Stimulated activated naive CD8-positive, alpha-beta T cell treated with anti-CD3 and anti-CD28 coated beads, Interleukin-15, Interleukin-2, amounts not matched to agents 100 U/mL and 50 U/mL, for 24 hours (primary cell): ENCODE measurements at regions not wholly inside any gene's neighbourhood (a gene's known extent, or its start where the extent isn't known, plus 50 kb on each side); places are given as distances from the start of the nearest gene placed in this dataset.

Source experiments
- ATAC-seq: fragments of 150-1000 bp; cut with Tn5 transposase; one replicate; pipeline ENCODE4 v1.10.0; 2021
- DNase-seq: peaks from one replicate; pipeline ENCODE4 v3.0.0; 2021

DNA sequence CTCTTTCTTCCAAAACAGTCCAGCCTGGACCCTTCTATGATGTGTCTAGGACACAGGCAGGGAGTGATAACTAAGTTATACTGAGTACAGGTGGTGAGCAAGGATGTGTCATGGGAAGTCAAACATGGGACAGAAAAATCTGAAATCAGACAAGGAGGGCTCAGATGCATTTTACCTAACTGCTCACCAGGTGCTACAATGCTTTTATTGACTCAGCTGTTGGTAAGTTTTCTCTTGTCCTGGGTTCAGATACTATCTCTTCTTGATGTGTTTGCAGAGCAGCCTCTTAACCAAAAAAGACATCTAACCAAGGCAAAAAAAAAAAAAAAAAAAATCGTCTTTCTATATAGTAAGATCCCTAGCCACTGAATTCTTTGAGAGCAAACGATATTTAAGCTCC is 378.6 kb downstream of the VPS13C start:
- DNase-seq (no peak), ATAC-seq (no peak)

DNA sequence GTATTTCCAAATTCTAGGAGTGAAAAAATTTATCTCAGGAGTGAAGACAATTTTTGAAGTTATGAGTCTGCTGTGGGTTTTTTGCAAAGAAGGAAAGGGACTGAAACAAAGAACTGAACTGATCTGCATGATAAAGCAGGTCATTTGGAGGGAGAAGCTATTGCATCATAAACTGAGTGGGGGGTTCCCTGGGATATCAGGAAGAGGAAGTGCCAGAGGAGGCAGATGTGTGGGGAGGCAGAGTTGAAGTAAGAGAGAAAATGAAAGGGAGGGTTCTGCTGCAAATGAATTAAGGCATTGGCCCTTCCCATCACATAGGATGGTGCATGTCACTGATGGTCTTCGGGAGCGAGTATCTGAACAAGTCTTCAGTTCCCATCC is 379.2 kb downstream of the VPS13C start:
- no peak for DNase-seq
- no peak for ATAC-seq

DNA sequence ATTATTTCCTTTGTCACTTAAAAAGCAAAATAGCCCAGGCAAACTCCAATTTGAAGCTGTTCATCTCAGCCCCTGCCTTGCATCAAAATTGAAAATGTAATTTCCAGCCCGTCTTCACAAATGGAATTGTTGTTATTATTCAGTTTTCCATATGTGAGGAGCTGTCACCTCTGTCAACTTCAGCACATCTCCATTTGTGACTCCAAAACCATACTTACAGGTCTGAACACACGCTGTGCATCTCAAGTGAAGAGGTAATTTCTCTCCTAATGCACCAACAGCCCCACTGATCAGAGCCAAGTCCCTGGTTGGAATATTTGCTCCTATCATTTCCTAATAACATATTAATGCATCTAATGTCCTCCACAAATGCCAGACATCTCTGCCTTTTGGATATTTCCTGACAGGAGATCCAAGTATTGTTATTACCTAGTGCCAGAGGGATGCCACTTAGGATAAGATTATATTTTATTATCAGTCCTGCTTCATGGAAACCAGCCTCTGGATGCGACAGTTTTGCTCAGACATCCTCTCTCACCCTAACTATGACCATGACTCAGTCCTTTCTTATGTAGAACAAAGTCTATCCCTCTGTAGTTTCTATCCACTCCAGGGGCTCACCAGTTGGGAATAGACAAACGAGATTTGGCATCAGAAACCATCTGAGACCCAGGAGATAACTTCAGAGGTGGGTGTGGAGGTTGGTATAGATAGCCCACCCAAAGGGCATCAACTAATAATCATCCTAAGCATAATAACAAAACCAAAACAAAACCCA is 379.8 kb downstream of the VPS13C start:
- no peak for DNase-seq
- no peak for ATAC-seq

DNA sequence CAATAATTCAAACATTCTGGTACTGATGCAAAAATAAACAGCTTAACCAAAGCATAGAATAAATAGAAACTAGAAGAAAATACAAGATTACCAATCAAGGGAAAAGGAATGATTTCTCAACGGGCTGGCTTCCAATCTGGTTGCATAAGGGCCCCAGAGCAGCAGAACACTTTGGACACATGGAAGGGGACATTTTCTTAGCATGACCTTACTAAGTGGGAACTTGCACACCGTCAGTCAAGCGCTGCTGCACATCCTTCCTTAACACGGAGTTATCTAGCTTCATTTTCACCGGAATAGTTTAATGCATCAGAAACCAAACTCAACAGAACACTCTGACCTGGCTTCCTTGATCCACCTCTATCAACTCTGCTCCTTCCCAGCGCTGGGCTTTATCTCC is 388.5 kb downstream of the VPS13C start:
- ATAC-seq (no peak), DNase-seq (no peak)

DNA sequence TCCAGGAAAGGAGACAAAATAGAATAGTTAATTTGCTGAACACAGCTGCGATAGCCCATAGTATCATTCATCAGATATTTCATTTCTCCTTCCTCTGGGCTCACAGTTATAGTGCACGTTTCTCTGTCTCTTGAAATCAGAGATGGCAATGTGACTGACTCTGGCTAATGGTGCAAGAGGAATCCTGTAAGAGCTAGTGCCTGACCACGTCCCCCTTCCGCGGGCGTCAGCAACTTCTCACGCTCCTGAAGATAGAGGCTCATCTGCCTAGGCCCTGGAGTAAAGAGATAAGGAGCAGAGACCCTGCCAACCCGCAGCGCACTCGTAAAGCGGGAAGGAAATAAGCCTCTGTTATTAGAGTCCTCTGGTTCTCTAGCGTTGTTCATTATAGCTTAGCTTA is 391.8 kb downstream of the VPS13C start:
- no peak for ATAC-seq
- DNase-seq: no peak

DNA sequence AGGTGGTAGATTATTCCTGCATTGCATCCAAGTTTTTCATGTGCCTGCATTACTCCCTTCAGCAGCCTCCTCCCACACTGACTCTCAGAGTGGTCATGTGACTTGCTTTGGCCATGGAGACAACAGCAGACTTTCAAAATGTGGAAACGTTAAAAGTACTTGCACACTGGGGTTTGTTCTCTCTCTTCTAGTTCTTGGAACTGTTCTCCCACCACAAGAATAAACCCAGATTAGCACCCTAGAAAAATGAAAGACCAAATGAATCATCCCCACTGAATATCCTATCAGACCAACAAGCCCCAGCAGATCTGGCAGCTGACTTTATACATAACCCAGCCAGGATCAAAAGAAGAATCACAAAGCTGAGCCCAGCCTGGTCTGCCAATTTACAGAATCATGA is 398.5 kb downstream of the VPS13C start:
- DNase-seq (no peak), ATAC-seq (no peak)

DNA sequence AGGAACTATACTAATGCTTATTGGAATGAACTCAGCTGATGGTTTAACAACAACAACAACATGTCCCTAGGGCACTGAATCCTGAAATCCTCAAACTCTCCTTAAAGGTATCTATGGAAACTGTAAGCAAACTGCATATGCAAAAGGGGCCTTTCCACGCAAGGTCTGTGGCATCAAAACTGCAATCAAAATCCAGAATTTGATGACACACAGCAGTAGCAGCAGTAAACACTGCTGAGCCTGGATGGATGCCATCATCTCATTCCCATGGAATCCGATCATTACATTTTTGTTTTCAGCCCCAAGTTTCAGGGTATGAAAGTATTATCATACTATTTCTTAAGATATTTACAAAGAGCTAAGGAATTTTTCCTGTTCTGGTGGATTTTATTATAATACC is 399.7 kb downstream of the VPS13C start:
- ATAC-seq (no peak), DNase-seq (no peak)

DNA sequence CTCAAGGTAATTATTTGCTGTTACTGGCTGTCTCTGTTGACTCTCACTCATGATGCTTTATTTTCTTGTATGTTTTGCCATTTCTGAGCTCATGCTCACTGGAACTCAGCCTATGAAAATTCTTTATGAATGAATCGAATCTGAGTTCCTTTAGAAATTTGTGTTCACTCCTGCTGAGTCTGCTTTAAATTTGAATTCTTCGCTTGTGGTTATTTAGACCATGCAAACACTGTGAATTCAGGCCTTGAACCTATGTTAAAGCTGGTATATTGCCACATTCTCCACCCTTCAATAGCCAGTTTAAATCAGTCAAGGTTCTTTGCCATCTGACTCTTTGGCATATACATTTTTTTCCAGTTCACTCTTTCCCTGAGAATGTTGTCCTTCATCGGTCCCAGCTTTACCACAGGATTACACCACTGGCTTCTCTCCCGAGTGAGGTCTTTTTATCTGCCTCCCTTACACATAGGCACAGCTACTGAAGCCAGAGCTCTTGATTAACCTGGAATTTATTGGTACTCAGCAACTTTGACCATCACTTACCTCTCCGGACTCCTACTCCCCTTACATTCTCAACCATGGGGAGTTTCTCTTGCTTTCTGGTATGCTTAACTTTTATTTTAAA is 400.6 kb downstream of the VPS13C start:
- ATAC-seq: no peak

DNA sequence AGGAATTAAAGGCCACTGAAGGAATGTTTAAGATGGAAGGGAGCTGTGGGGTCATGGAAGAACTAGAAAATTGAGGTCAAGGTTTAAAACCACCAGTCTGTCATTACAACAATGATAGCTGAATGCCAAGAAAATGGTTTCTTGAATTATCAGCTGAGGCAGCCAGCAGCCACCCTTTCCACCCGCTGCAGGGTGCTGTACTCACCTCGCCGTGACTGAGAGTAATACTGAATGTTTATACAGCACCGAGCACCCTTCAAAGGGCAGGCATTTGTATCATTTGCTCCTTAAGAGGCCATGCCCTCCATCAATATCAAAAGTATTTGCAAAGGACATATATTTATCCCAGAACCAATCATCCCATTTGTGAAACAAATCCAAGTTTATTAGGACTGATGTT is 402.8 kb downstream of the VPS13C start:
- ATAC-seq: no peak

More for the DNA sequence above, 400.6 kb downstream of the VPS13C start:
- no peak for DNase-seq

DNA sequence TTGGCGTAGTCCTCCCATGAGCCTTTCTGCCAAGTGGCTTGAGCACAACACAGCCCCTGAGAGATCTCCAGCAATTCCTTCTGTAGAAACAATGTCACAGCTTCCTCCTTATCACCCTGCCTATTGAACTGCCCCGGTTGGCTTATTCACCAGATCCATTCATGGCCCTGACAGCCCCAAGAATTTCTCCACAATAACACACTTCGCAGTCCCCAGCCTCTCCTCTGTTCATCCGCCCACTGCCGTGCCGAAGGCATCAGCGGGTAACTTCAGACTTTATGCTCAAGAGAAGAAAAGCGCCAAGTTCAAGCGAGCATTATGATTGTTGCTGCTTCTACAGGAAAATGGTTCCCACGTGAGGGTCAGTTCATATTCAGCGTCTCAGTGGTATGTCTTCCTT is 403.9 kb downstream of the VPS13C start:
- no peak for ATAC-seq
- no peak for DNase-seq

More for the DNA sequence above, 402.8 kb downstream of the VPS13C start:
- no peak for DNase-seq

DNA sequence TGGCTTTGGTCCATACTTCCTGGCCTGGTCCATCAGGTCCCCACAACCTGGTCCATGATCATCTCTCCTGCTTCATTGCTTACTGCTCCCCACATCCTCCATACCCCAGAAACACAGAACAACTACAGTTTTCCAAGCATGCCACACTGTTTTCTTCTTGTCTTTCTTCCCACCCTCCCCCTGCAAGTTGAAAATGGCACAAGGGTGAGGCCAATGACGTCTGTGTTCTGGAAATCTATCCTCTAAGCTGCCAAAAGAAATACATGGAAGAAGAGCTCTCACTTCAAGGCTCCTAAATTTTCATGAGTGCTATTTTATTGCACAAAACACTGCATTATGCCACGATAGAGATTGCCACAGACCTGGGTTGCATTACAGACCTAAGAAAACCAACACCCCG is 404.4 kb downstream of the VPS13C start:
- DNase-seq: no peak
- ATAC-seq: no peak

DNA sequence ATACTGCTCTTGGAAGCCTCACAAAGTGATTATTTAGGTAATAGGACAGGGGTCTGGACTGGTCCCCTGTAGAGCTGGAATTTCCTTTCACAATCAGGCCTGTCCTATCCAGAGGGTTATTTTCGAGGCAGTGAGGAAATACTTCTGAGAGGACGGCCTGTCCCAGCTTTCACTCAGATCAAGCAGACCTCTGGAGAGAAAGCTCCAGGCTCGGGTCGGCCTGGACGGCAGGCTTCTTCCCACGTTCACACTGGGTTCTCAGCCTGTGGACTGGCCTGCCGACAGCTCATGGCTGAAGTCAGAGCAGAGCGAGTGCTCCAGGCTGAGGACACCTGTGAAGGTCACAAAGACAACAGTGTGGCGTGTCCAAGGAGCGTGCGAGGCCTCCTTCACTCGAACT is 405.3 kb downstream of the VPS13C start:
- ATAC-seq (no peak), DNase-seq (no peak)

DNA sequence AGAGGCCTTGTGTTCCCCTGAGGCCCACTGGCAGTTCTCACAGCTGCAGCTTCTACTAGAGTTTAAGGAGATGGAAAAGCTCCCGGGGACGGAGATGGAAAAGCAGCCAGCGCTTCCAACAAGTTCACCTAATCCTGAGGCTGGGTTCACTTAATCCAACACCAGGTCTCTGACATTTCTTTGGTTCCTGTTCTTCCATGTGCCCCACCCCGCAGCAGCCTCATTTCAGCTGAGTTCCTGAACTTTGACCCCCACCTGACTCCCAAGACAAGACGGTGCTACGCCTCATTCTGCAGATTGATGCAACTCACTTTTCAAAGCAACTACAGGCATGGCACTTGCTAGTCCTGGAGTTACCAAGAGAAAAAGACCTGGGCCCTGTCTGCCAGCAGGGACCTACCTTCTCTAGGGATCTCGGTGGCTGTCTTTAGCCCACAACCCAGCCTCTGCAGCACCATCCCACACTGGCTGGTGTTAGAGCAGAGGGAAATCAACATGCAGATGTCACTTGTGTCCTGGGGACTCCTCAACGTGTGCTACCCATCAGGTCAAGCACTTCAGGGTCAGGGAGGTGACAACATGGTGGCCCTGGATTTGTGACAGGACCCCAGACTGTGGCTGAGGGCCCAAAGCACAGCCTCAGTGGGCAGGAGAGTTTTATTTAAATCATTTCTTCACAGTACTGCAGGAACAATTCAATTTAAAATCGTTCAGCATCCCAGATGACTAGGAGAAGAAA is 406.1 kb downstream of the VPS13C start:
- ATAC-seq: no peak
- no peak for DNase-seq

DNA sequence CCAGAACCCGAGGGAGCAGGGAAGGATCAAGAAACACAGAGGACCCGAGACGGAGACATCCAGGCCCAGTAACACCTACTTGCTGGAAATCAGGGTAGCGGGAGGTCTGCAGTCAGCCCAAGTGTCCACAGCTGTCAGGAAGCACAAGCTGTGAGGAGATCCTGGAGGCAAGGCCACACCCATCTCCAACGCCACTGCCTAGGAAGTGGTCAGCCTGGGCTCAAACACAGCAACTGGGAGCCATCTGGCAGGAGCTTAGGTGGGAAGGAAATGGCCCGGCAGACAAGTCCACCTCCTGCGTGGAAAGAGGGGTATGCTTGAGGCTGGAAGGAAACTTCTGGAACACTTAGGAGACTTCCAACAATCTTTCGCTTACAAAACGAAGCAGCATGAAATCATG is 407.1 kb downstream of the VPS13C start:
- ATAC-seq (no peak), DNase-seq (no peak)

DNA sequence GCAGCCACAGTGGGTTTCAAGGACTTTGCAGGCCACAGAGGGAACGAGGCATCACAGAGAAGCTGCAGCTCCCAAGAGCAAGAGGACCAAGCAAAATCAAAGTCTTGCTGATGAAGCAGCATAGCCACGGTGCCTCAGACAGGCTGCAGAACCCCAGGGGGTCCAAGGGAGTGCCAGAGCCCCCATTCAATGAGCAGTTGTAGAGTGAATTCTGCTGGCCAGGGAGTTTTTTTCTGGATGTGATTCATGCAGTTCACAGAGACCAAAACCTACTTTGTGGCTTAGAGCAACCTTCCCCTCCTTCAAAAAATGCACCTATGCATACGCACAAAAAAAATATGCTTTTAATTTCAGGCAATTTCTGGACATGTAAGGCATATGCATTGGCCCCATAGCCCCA is 409.0 kb downstream of the VPS13C start:
- DNase-seq: no peak

DNA sequence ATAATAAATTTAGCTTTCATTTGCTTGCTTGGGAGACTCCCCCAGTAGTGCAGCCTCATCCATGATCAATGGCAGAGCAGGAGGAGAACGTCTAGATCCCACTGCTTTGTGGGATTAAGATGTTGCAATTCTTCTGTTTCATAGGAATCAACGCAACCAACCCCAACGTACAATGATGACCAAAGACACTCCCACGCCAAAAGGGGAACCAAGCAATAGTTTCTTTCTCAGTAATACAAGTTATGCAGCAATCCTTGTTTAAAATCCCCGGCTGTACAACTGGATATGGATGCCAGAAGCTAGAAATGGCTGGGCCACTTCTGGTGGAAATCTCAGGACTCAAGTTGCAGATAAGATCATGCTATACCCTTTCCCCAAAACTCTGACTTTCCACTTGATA is 411.2 kb downstream of the VPS13C start:
- DNase-seq: no peak
- no peak for ATAC-seq

More for the DNA sequence above, 409.0 kb downstream of the VPS13C start:
- no peak for ATAC-seq

DNA sequence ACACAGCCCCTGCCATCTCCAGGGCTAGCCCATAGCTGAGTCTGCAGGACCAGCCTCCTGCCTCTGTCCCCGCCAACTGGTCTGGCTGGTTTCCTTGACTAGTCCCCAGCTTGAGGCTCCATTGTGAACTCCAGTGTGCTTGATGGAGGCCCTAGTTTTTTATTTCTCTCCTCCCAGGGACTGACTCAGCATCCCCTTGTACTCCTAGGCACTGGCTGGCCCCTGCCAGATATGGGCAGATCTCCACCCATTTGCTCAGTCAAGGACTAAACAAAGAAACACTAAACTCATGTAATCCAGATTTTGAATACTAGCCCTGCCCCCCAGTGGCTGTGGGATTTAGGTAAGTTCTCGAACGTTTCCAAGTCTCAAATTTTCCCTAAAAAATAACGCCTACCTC is 415.4 kb upstream of the RORA start:
- ATAC-seq (no peak), DNase-seq (no peak)

DNA sequence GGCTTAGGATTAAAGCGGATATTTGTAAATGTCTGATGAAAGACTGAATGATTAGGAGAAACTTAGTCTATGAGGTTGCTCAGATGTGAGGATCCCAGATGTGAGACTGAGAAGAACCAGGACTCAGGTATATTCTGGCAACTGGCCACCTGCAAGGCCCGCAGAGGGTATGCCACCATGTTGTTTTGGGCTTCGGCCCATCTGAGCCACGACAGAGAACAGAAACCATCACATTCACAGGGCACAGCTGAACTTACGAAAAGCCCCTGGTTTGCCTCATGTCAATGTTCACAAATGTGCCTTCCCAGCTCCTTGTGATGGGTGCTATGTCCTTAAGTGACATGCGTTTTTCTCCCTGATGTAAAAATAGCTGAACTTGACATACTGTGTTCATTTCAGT is 412.5 kb upstream of the RORA start:
- ATAC-seq (no peak), DNase-seq (no peak)

DNA sequence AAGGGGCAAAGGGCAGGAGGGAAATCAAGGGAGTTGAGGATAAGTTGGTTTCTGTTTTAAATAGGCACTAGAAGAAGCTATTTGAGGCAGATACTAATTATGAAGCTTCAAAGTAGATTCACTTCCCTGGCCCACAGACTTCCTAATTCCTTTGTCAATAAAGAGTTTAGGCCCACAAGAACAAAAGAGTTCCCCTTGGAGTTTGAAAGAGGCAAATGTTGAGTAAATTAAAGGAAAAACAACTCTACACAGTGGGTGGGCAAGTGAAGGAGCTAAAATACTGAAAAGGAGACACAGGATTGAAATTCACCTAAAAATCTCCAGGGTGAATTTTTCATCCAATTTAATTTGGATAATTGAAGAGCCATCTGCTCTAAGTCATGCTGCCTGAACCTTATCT is 411.7 kb upstream of the RORA start:
- no peak for ATAC-seq
- DNase-seq: no peak

DNA sequence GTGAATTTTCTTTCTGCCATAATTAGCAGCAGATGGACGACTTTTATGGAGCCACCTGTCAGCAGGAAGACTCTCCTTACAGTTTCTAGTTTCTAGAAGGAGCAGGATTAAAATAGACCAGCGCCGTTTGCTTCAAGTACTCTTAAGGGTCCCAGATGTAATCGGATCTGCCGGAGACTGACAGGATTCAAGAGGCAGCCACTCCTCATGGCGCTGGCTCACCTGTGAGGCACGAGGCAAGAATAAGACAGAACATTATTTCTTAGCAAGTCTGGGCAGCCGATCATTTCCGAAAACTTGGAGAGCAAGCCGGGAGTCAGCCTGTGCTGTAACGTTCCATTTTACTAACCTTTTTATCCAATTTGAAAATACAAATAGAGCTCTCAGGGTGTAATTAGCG is 410.4 kb upstream of the RORA start:
- ATAC-seq (no peak), DNase-seq (no peak)

DNA sequence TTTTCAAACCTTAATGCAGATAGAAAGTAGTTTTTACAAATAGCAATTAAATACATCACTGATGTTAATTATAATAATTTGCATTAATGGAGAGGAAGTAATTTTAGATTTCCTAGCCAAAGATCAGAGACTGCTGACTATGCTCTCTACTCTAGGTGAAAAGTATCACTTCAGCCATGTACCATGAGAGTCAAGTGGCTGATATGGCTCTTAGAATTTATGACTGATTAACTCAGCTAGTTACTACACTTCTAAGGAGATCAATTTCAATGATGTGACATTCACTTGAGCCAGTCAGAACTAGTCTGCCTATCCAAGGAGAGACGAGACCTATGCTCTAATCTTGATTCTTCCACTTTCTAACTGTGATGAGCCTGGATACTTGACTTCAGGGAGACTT is 405.7 kb upstream of the RORA start:
- no peak for ATAC-seq
- no peak for DNase-seq

DNA sequence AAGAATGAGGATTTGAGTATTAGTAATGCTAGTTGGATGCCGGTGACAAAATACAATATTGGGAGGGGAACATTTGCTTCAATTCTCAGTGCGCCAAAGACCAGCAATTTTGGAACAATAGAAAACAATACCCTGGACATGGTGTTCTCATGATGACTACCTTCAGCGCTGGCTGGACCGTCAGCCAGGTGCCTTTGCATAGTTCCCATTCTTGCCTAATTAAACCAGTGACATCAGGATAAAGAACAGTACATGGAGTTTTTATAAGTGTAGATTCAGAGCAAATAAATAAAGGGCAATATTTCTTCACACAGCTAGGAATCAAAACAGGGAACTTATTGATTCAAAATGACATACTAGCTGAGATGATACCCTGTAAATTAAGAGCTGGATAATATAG is 404.8 kb upstream of the RORA start:
- ATAC-seq: no peak
- no peak for DNase-seq

DNA sequence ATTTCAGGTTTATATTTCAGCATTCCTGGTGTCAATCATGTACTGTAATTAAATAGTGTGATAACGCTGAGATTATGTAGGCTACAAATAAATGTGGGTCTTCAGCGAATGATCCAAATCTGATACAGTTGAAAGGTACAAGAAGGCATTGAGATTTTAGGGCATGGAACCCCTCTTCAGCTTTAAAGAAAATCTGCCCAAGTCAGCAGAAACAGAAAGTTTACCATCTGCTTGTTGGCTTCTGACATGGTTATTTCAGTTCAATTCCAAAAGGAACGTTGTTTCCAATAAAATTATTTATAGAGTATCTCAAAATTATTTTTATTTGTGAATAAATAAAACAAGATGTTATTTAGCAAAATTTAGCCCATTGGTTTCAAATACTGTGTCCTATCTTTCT is 400.2 kb upstream of the RORA start:
- no peak for ATAC-seq
- no peak for DNase-seq

DNA sequence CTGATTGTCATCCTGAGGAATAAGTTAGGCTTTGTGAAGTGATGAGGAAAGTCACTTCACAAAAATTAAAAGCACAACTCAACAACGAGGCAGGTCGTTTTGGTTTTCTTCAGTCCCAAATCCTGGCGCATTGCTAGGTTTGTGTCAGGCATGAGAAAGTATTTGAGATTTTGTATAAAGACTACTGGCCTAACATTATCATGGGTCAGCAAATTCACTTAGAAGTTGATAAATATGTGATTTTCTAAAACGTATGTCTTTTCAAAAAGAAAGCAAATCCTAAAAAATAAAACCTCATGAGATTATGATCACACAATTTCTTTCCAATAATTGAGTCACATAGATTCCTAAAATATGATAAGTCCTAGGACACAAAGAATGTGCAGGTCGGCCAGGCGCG is 395.8 kb upstream of the RORA start:
- DNase-seq (no peak), ATAC-seq (no peak)
